Stimulated activated CD4-positive, alpha-beta T cell treated with anti-CD3 and anti-CD28 coated beads, Interleukin-4, amount 100 ng/mL, for 48 hours (primary cell): ENCODE measurements at regions not wholly inside any gene's neighbourhood (a gene's known extent, or its start where the extent isn't known, plus 50 kb on each side); places are given as distances from the start of the nearest gene placed in this dataset.
"Not testable (repeated sequence)": the region's sequence is repeated elsewhere in the genome, so short reads cannot be mapped to it uniquely, and the experiment has no call there.

Source experiments
- DNase-seq, 2 donors: peaks; one replicate each; pipeline ENCODE4 v3.0.0-alpha.2; 2020; ENCODE audit warnings: low read depth in 2 of 2

GRCh38 chr19:31885280-31885853 lies 460.0 kb upstream of the ZNF507 start:
- DNase-seq = no peak

GRCh38 chr19:31890230-31890629 lies 455.2 kb upstream of the ZNF507 start:
- DNase-seq = no peak

- DNase-seq = no peak
Measured at GRCh38 chr19:31892060-31892459, 453.4 kb upstream of the ZNF507 start.

GRCh38 chr19:31893491-31893890 lies 451.9 kb upstream of the ZNF507 start:
- DNase-seq = not testable (repeated sequence)

- DNase-seq = no peak
Measured at GRCh38 chr19:31894451-31894850, 451.0 kb upstream of the ZNF507 start.

- DNase-seq = no peak
Measured at GRCh38 chr19:31897292-31897691, 448.1 kb upstream of the ZNF507 start.

- no peak for DNase-seq
Measured at GRCh38 chr19:31900991-31901390, 444.4 kb upstream of the ZNF507 start.

GRCh38 chr19:31902821-31903220 lies 442.6 kb upstream of the ZNF507 start:
- DNase-seq = no peak

GRCh38 chr19:31903979-31904378 lies 441.4 kb upstream of the ZNF507 start:
- DNase-seq = no peak

GRCh38 chr19:31906111-31906871 lies 439.1 kb upstream of the ZNF507 start:
- DNase-seq = no peak

- no peak for DNase-seq
Measured at GRCh38 chr19:31907661-31908060, 437.7 kb upstream of the ZNF507 start.

- no peak for DNase-seq
Measured at GRCh38 chr19:31908080-31908479, 437.3 kb upstream of the ZNF507 start.

GRCh38 chr19:31908496-31909225 lies 436.7 kb upstream of the ZNF507 start:
- no peak for DNase-seq

GRCh38 chr19:31910224-31910623 lies 435.2 kb upstream of the ZNF507 start:
- no peak for DNase-seq

- no peak for DNase-seq
Measured at GRCh38 chr19:31911577-31911976, 433.8 kb upstream of the ZNF507 start.

- DNase-seq = no peak
Measured at GRCh38 chr19:31913103-31913661, 432.2 kb upstream of the ZNF507 start.

GRCh38 chr19:31930401-31930800 lies 415.0 kb upstream of the ZNF507 start:
- no peak for DNase-seq

GRCh38 chr19:31937983-31938382 lies 407.4 kb upstream of the ZNF507 start:
- DNase-seq = no peak

- no peak for DNase-seq
Measured at GRCh38 chr19:31938675-31939074, 406.7 kb upstream of the ZNF507 start.

- no peak for DNase-seq
Measured at GRCh38 chr19:31940396-31940795, 405.0 kb upstream of the ZNF507 start.

- DNase-seq = no peak
Measured at GRCh38 chr19:31943191-31943661, 402.2 kb upstream of the ZNF507 start.

- no peak for DNase-seq
Measured at GRCh38 chr19:31943778-31944177, 401.6 kb upstream of the ZNF507 start.
